ENCODE measurements at regions not wholly inside any gene's neighbourhood (a gene's known extent, or its start where the extent isn't known, plus 50 kb on each side); places are given as distances from the start of the nearest gene placed in this dataset.

DNA sequence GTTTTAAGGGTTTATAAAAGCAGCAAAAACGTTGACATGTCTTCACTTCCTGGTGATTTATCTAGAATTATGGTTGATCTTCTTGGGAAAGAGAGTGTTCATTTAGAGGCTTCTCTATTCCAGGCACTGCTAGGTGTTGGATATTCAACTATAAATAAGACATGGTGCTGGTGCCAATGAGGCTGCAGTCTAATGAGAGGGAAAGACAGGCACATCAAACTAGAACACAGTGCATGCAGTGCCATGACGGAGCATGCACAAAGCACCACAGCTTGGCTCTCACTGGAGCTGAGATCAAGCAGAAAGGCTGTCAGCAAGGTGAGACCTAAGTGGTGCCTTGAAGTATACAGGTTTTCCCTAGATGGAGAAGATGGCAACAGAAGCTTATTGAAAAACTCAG lies 126.5 kb downstream of the RMI1 start:
- TF ChIP-seq, protein P1, sequence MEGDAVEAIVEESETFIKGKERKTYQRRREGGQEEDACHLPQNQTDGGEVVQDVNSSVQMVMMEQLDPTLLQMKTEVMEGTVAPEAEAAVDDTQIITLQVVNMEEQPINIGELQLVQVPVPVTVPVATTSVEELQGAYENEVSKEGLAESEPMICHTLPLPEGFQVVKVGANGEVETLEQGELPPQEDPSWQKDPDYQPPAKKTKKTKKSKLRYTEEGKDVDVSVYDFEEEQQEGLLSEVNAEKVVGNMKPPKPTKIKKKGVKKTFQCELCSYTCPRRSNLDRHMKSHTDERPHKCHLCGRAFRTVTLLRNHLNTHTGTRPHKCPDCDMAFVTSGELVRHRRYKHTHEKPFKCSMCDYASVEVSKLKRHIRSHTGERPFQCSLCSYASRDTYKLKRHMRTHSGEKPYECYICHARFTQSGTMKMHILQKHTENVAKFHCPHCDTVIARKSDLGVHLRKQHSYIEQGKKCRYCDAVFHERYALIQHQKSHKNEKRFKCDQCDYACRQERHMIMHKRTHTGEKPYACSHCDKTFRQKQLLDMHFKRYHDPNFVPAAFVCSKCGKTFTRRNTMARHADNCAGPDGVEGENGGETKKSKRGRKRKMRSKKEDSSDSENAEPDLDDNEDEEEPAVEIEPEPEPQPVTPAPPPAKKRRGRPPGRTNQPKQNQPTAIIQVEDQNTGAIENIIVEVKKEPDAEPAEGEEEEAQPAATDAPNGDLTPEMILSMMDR (IDR thresholded peaks at IDR 0.05; ENCODE audit: poor library complexity, severe bottlenecking), result no peak
- Histone ChIP-seq H3K27me3 (ENCODE audit: insufficient read depth, poor library complexity, severe bottlenecking) (no peaks in the 10 kb centered on the region), H3K36me3 (ENCODE audit: low read depth) (no peaks in the 10 kb centered on the region), H3K9me3 (ENCODE audit: severe bottlenecking) (no peaks in the 10 kb centered on the region), H3K4me3 (ENCODE audit: severe bottlenecking) (no peak overlapping the region), H3K27ac (ENCODE audit: poor library complexity, severe bottlenecking) (no peak overlapping the region), H3K4me1 (ENCODE audit: insufficient read depth, poor library complexity, severe bottlenecking) (no peaks in the 10 kb centered on the region)
- ATAC-seq (ENCODE audit: low read depth), result no peak
- DNase-seq (ENCODE audit: low spot score), result no peak

DNA sequence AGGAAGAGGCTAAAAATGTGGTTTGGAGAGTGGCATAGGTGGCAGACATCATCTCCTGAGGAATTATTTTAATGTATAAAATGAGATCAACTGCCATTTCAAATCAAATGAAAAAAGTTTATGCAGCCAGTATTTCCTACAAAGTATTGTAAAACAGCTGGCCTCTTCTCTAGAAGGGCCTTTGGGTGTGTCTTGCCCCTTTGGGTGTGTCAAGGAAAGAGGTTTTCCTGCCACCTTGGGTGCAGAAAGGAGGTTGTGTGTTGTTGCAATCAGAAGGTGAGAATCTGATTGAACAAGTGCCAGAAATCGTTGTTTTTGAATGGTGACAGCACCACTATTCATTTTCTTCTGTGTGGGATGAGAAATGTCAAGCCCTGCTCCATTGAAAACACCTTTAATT lies 127.4 kb downstream of the RMI1 start:
- ATAC-seq (ENCODE audit: low read depth), result no peak
- no peak overlapping the region for H3K4me3 ChIP-seq (ENCODE audit: severe bottlenecking)
- H3K4me1 ChIP-seq (ENCODE audit: insufficient read depth, poor library complexity, severe bottlenecking), result no peaks in the 10 kb centered on the region
- H3K36me3 ChIP-seq (ENCODE audit: low read depth), result no peaks in the 10 kb centered on the region
- H3K9me3 ChIP-seq (ENCODE audit: severe bottlenecking), result no peaks in the 10 kb centered on the region
- no peak overlapping the region for H3K27ac ChIP-seq (ENCODE audit: poor library complexity, severe bottlenecking)
- no peak for DNase-seq (ENCODE audit: low spot score)
- TF ChIP-seq, protein P1 (IDR thresholded peaks at IDR 0.05; ENCODE audit: poor library complexity, severe bottlenecking), result no peak
- no peaks in the 10 kb centered on the region for H3K27me3 ChIP-seq (ENCODE audit: insufficient read depth, poor library complexity, severe bottlenecking)

DNA sequence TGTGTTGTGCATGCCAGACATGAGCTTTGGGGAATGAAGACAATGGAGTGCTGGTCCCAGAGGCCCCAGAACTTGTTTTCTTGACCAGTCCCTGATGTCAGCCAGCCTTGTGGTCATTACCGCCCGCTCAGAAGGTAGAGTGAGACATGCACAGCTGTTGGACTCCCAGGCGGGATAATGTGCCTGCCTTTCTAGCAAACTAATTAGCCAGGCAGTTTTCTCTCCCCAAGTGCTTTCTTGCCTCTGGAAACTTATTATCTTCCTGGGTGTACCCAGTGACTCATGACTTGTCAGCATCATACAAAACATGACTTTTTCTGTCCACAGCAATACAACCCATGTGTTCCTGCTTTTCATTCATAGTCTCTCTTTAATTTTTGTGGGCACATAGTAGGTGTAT lies 131.1 kb downstream of the RMI1 start:
- Histone ChIP-seq H3K36me3 (ENCODE audit: low read depth) (no peaks in the 10 kb centered on the region), H3K9me3 (ENCODE audit: severe bottlenecking) (no peaks in the 10 kb centered on the region), H3K27me3 (ENCODE audit: insufficient read depth, poor library complexity, severe bottlenecking) (peaks cover 2% of the 10 kb centered on the region), H3K27ac (ENCODE audit: poor library complexity, severe bottlenecking) (no peak overlapping the region), H3K4me3 (ENCODE audit: severe bottlenecking) (no peak overlapping the region), H3K4me1 (ENCODE audit: insufficient read depth, poor library complexity, severe bottlenecking) (no peaks in the 10 kb centered on the region)
- TF ChIP-seq, protein P1 (IDR thresholded peaks at IDR 0.05; ENCODE audit: poor library complexity, severe bottlenecking), result no peak
- peak; percentile 78; the same call in 2 of the 3 replicates for ATAC-seq (ENCODE audit: low read depth)
- no peak for DNase-seq (ENCODE audit: low spot score)

DNA sequence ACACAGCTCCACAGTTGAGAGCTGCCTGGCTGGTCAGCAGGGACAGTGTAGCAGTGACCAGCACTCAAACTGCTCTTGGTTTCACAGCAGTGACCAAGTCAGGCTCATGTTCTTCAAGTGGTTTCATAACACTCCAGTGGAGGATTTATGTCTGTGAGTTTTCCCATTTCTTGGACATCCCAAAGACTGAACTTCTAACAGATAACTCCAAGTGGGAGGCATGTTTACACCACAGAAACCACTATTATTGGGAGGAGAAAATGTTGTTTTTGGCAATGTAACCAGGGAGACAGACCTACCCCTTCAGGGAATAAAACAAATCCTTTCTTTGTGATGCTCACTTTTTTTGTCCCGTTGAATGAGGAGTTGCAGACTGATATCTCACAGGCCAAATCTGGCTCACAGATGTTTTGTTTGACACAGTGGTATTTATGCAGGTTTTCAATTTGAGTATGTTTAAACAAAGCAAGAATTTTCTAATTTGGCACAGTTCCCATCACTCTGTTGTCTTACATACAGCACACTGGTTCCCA lies 141.5 kb downstream of the RMI1 start:
- DNase-seq (ENCODE audit: low spot score) (no peak), ATAC-seq (ENCODE audit: low read depth) (no peak)
- no peaks in the 10 kb centered on the region for H3K36me3 ChIP-seq (ENCODE audit: low read depth)
- no peaks in the 10 kb centered on the region for H3K27me3 ChIP-seq (ENCODE audit: insufficient read depth, poor library complexity, severe bottlenecking)
- no peak overlapping the region for H3K27ac ChIP-seq (ENCODE audit: poor library complexity, severe bottlenecking)
- H3K4me1 ChIP-seq (ENCODE audit: insufficient read depth, poor library complexity, severe bottlenecking), result no peaks in the 10 kb centered on the region
- TF ChIP-seq, protein P1 (IDR thresholded peaks at IDR 0.05; ENCODE audit: poor library complexity, severe bottlenecking), result no peak
- H3K4me3 ChIP-seq (ENCODE audit: severe bottlenecking), result no peak overlapping the region
- H3K9me3 ChIP-seq (ENCODE audit: severe bottlenecking), result no peaks in the 10 kb centered on the region

DNA sequence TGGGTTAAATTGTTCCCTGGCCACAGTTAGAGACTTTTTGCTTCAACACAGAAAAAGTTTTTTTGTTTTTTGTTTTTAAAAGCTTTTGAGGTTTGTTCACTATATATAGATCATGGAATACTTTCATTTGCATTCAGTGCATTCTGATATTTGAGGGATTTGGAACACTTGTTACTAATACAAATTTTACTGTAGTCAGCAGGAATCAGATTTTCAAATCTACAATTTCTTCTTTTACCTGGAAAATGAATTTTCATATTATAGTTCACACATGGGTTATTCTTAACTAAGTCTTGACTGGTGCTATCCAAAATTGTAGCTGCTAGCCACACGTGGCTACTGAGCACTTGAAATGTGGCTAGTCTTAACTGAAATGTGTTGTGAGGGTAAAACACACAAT lies 142.0 kb downstream of the RMI1 start:
- H3K27me3 ChIP-seq (ENCODE audit: insufficient read depth, poor library complexity, severe bottlenecking), result no peaks in the 10 kb centered on the region
- no peak overlapping the region for H3K27ac ChIP-seq (ENCODE audit: poor library complexity, severe bottlenecking)
- TF ChIP-seq, protein P1 (IDR thresholded peaks at IDR 0.05; ENCODE audit: poor library complexity, severe bottlenecking), result no peak
- H3K4me3 ChIP-seq (ENCODE audit: severe bottlenecking), result no peak overlapping the region
- ATAC-seq (ENCODE audit: low read depth), result no peak
- H3K4me1 ChIP-seq (ENCODE audit: insufficient read depth, poor library complexity, severe bottlenecking), result no peaks in the 10 kb centered on the region
- H3K9me3 ChIP-seq (ENCODE audit: severe bottlenecking), result no peaks in the 10 kb centered on the region
- no peaks in the 10 kb centered on the region for H3K36me3 ChIP-seq (ENCODE audit: low read depth)
- DNase-seq (ENCODE audit: low spot score), result no peak
